ENCODE measurements at regions not wholly inside any gene's neighbourhood (a gene's known extent, or its start where the extent isn't known, plus 50 kb on each side); places are given as distances from the start of the nearest gene placed in this dataset.

- Histone ChIP-seq H3K4me3 (no peak overlapping the region), H3K4me1 (no peaks in the 10 kb centered on the region), H3K27me3 (no peaks in the 10 kb centered on the region), H3K27ac (no peak overlapping the region), H3K9me3 (no peaks in the 10 kb centered on the region), H3K36me3 (no peaks in the 10 kb centered on the region)
- in situ Hi-C loops (cut with MboI; ENCODE audit: low sequenced_read_pairs in 4 of 4) = no loop called here
- TF ChIP-seq CTCF (IDR thresholded peaks at IDR 0.05 in 4 of 5, conservative IDR thresholded peaks at IDR 0.05 in 1 of 5) (no peak), POLR2A (IDR thresholded peaks at IDR 0.05) (no peak)
- ATAC-seq = no peak
- no peak for DNase-seq
- intact Hi-C loops (cut with DNase I; ENCODE audit: low total_unique reads) = no loop called here
Observed at GRCh38 chr2:195003881-195004471, 653.0 kb upstream of the SLC39A10 start.

- in situ Hi-C loops (cut with MboI; ENCODE audit: low sequenced_read_pairs in 4 of 4) = no loop called here
Observed at GRCh38 chr2:195001924-195002323, 655.1 kb upstream of the SLC39A10 start.

GRCh38 chr2:194999771-195000170 is 657.3 kb upstream of the SLC39A10 start:
- intact Hi-C loops (cut with DNase I; ENCODE audit: low total_unique reads) = no loop called here
- Histone ChIP-seq H3K27ac (no peak overlapping the region), H3K9me3 (no peaks in the 10 kb centered on the region), H3K36me3 (no peaks in the 10 kb centered on the region), H3K4me3 (no peak overlapping the region), H3K27me3 (no peaks in the 10 kb centered on the region), H3K4me1 (no peaks in the 10 kb centered on the region)
- in situ Hi-C loops (cut with MboI; ENCODE audit: low sequenced_read_pairs in 4 of 4) = no loop called here
- no peak for DNase-seq
- no peak for TF ChIP-seq POLR2A (IDR thresholded peaks at IDR 0.05)
- no peak for TF ChIP-seq CTCF (IDR thresholded peaks at IDR 0.05 in 4 of 5, conservative IDR thresholded peaks at IDR 0.05 in 1 of 5)
- no peak for ATAC-seq

More at GRCh38 chr2:195001924-195002323, 655.1 kb upstream of the SLC39A10 start:
- H3K36me3 ChIP-seq = no peaks in the 10 kb centered on the region
- no peak overlapping the region for H3K4me3 ChIP-seq
- ATAC-seq (no peak), DNase-seq (no peak)
- no peaks in the 10 kb centered on the region for H3K9me3 ChIP-seq
- intact Hi-C loops (cut with DNase I; ENCODE audit: low total_unique reads) = no loop called here
- TF ChIP-seq POLR2A (IDR thresholded peaks at IDR 0.05) = no peak
- no peak for TF ChIP-seq CTCF (IDR thresholded peaks at IDR 0.05 in 4 of 5, conservative IDR thresholded peaks at IDR 0.05 in 1 of 5)
- no peaks in the 10 kb centered on the region for H3K4me1 ChIP-seq
- H3K27me3 ChIP-seq = no peaks in the 10 kb centered on the region
- H3K27ac ChIP-seq = no peak overlapping the region

- DNase-seq (no peak), ATAC-seq (no peak)
- intact Hi-C loops (cut with DNase I; ENCODE audit: low total_unique reads) = no loop called here
- TF ChIP-seq CTCF (IDR thresholded peaks at IDR 0.05 in 4 of 5, conservative IDR thresholded peaks at IDR 0.05 in 1 of 5) (no peak), POLR2A (IDR thresholded peaks at IDR 0.05) (no peak)
- H3K4me1 ChIP-seq = no peaks in the 10 kb centered on the region
- H3K27me3 ChIP-seq = no peaks in the 10 kb centered on the region
- H3K27ac ChIP-seq = no peak overlapping the region
- H3K36me3 ChIP-seq = no peaks in the 10 kb centered on the region
- in situ Hi-C loops (cut with MboI; ENCODE audit: low sequenced_read_pairs in 4 of 4) = no loop called here
- no peak overlapping the region for H3K4me3 ChIP-seq
- H3K9me3 ChIP-seq = no peaks in the 10 kb centered on the region
Observed at GRCh38 chr2:194992648-194993047, 664.4 kb upstream of the SLC39A10 start.

- H3K9me3 ChIP-seq = peaks cover 0 to 4% (median 0%) of the 10 kb centered on the region in 3 donors
- H3K27ac ChIP-seq = no peak overlapping the region
- in situ Hi-C loops (cut with MboI; ENCODE audit: low sequenced_read_pairs in 4 of 4) (no loop called here), intact Hi-C loops (cut with DNase I; ENCODE audit: low total_unique reads) (no loop called here)
- DNase-seq (no peak), ATAC-seq (no peak)
- H3K4me1 ChIP-seq = no peaks in the 10 kb centered on the region
- H3K36me3 ChIP-seq = no peaks in the 10 kb centered on the region
- TF ChIP-seq CTCF (IDR thresholded peaks at IDR 0.05 in 4 of 5, conservative IDR thresholded peaks at IDR 0.05 in 1 of 5) (no peak), POLR2A (IDR thresholded peaks at IDR 0.05) (no peak)
- no peaks in the 10 kb centered on the region for H3K27me3 ChIP-seq
- no peak overlapping the region for H3K4me3 ChIP-seq
Observed at GRCh38 chr2:194985258-194985657, 671.8 kb upstream of the SLC39A10 start.
